Thoracic aorta (tissue), 2 donors: ENCODE measurements at regions not wholly inside any gene's neighbourhood (a gene's known extent, or its start where the extent isn't known, plus 50 kb on each side); places are given as distances from the start of the nearest gene placed in this dataset.
"Not testable (repeated sequence)": the region's sequence is repeated elsewhere in the genome, so short reads cannot be mapped to it uniquely, and the experiment has no call there.

Source experiments
- ATAC-seq: fragments of 150-250 bp; one replicate; pipeline ENCODE4 v1.8.0; 2017; ENCODE audit warnings: low read depth; ENCODE audit not compliant: insufficient number of reproducible peaks, low FRiP score
- DNase-seq: peaks from one replicate; pipeline ENCODE4 v3.0.0-alpha.2; 2020; ENCODE audit warnings: low spot score
- H3K27ac ChIP-seq, 2 donors: fragments of 200-600 bp; sonication (generic); 1 replicate in 1 of 2; 2 replicates in 1 of 2; pipeline ENCODE4 v1.5.1; 2016; ENCODE audit warnings: mild to moderate bottlenecking in 2 of 2, moderate library complexity in 2 of 2
- H3K27me3 ChIP-seq: fragments of 200-600 bp; sonication (generic); replicated peaks from 2 replicates; pipeline ENCODE4 v1.6.0; 2016; ENCODE audit warnings: mild to moderate bottlenecking; ENCODE audit not compliant: insufficient read depth
- H3K36me3 ChIP-seq: fragments of 200-600 bp; sonication (generic); one replicate; pipeline ENCODE4 v1.5.1; 2016
- H3K4me1 ChIP-seq, 2 donors: fragments of 200-600 bp; sonication (generic); 1 replicate in 1 of 2; 2 replicates in 1 of 2; pipeline versions ENCODE4 v1.5.1 to v1.6.0; 2016; ENCODE audit warnings: low read depth in 2 of 2, mild to moderate bottlenecking in 1 of 2; ENCODE audit not compliant: control insufficient read depth in 1 of 2
- H3K4me3 ChIP-seq: fragments of 200-600 bp; sonication (generic); 2 replicates; pipeline ENCODE4 v1.5.1; 2016; ENCODE audit warnings: mild to moderate bottlenecking
- H3K9me3 ChIP-seq: fragments of 200-600 bp; sonication (generic); 2 replicates; pipeline ENCODE4 v1.5.1; 2016
- CTCF ChIP-seq: fragments of 200-600 bp; sonication (generic); IDR thresholded peaks from one replicate; pipeline ENCODE4 v1.5.1; 2019; ENCODE audit warnings: antibody characterized with exemption

GRCh38 chr11:97764193-97764592 is 1256.6 kb upstream of the CNTN5 start:
- no peak overlapping the region for H3K27ac ChIP-seq
- TF ChIP-seq CTCF: no peak
- H3K27me3 ChIP-seq: no peaks in the 10 kb centered on the region
- ATAC-seq (no peak), DNase-seq (no peak)
- H3K4me1 ChIP-seq: no peaks in the 10 kb centered on the region
- no peak overlapping the region for H3K4me3 ChIP-seq
- H3K36me3 ChIP-seq: no peaks in the 10 kb centered on the region
- H3K9me3 ChIP-seq: no peaks in the 10 kb centered on the region

GRCh38 chr11:97764605-97765004 is 1256.1 kb upstream of the CNTN5 start:
- DNase-seq: no peak
- TF ChIP-seq CTCF: no peak
- no peaks in the 10 kb centered on the region for H3K27me3 ChIP-seq

GRCh38 chr11:97770570-97770969 is 1250.2 kb upstream of the CNTN5 start:
- H3K27ac ChIP-seq: no peak overlapping the region
- H3K9me3 ChIP-seq: no peaks in the 10 kb centered on the region
- no peak overlapping the region for H3K4me3 ChIP-seq
- no peak for ATAC-seq
- no peaks in the 10 kb centered on the region for H3K36me3 ChIP-seq
- DNase-seq: no peak
- no peaks in the 10 kb centered on the region for H3K27me3 ChIP-seq
- H3K4me1 ChIP-seq: no peaks in the 10 kb centered on the region
- no peak for TF ChIP-seq CTCF

More at GRCh38 chr11:97764605-97765004, 1256.1 kb upstream of the CNTN5 start:
- no peak for ATAC-seq
- Histone ChIP-seq H3K27ac (no peak overlapping the region), H3K4me3 (no peak overlapping the region), H3K4me1 (no peaks in the 10 kb centered on the region), H3K9me3 (no peaks in the 10 kb centered on the region), H3K36me3 (no peaks in the 10 kb centered on the region)

- DNase-seq: no peak
- Histone ChIP-seq H3K27ac (no peak overlapping the region), H3K4me1 (no peaks in the 10 kb centered on the region), H3K27me3 (no peaks in the 10 kb centered on the region), H3K9me3 (no peaks in the 10 kb centered on the region), H3K36me3 (no peaks in the 10 kb centered on the region), H3K4me3 (no peak overlapping the region)
- ATAC-seq: no peak
- no peak for TF ChIP-seq CTCF
These were observed 1248.0 kb upstream of the CNTN5 start for GRCh38 chr11:97772705-97773104.

- not testable (repeated sequence) for H3K9me3 ChIP-seq, ATAC-seq, H3K36me3 ChIP-seq, H3K27me3 ChIP-seq, H3K27ac ChIP-seq, H3K4me3 ChIP-seq, H3K4me1 ChIP-seq, DNase-seq
These were observed 1236.4 kb upstream of the CNTN5 start for GRCh38 chr11:97784388-97784787.

- Histone ChIP-seq H3K27me3 (no peaks in the 10 kb centered on the region), H3K27ac (no peak overlapping the region), H3K9me3 (no peaks in the 10 kb centered on the region), H3K4me3 (no peak overlapping the region), H3K4me1 (no peaks in the 10 kb centered on the region), H3K36me3 (no peaks in the 10 kb centered on the region)
- no peak for TF ChIP-seq CTCF
- DNase-seq: no peak
- no peak for ATAC-seq
These were observed 1233.8 kb upstream of the CNTN5 start for GRCh38 chr11:97786961-97787360.
